GM12872 (cell line): ENCODE measurements at regions not wholly inside any gene's neighbourhood (a gene's known extent, or its start where the extent isn't known, plus 50 kb on each side); places are given as distances from the start of the nearest gene placed in this dataset.

ENCODE experiments used
- TF ChIP-seq, protein P1 (sequence below): IDR thresholded peaks from 3 replicates; pipeline ENCODE4 v1.5.1; 2011; ENCODE audit warnings: low read depth, mild to moderate bottlenecking, low read length, moderate library complexity; ENCODE audit not compliant: insufficient read depth

DNA sequence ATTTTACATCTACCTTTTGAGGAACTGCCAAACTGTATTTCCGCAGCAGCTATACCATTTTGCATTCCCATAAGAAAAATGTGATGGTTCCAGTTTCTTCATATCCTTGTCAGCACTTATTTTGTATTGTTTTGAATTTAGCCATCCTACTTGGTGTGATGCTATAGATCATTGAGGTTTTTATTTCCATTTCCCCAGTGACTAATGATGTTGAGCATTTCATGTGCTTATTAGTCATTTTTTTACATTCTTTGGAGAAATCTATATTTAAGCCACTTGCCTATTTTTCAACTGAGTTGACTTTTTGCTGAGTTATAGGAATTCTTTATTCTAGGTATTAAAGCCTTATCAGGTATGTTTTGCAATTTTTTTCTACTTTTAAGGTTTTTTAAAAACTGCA, 347.6 kb upstream of the RARB start:
- TF ChIP-seq, protein P1, sequence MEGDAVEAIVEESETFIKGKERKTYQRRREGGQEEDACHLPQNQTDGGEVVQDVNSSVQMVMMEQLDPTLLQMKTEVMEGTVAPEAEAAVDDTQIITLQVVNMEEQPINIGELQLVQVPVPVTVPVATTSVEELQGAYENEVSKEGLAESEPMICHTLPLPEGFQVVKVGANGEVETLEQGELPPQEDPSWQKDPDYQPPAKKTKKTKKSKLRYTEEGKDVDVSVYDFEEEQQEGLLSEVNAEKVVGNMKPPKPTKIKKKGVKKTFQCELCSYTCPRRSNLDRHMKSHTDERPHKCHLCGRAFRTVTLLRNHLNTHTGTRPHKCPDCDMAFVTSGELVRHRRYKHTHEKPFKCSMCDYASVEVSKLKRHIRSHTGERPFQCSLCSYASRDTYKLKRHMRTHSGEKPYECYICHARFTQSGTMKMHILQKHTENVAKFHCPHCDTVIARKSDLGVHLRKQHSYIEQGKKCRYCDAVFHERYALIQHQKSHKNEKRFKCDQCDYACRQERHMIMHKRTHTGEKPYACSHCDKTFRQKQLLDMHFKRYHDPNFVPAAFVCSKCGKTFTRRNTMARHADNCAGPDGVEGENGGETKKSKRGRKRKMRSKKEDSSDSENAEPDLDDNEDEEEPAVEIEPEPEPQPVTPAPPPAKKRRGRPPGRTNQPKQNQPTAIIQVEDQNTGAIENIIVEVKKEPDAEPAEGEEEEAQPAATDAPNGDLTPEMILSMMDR: no peak

DNA sequence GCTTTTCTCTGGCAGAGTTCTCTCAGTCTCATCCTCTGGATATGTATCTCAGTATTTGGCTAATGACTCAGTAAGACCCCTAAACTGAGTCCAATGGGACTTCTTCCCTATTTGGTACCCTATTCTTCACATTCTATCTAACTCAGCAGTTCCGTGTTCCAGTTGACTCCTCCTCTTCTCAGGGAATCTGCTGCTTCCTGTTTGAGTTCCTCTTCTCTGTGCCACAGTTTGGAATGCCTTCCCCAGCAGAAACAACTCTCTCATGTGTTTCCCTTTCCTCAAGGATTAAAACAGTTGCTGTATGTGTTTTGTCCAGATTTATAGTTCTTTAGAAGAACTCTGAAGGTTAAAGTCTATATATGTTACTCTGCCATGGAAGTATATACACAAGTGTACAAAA, 344.0 kb upstream of the RARB start:
- TF ChIP-seq, protein P1: no peak

DNA sequence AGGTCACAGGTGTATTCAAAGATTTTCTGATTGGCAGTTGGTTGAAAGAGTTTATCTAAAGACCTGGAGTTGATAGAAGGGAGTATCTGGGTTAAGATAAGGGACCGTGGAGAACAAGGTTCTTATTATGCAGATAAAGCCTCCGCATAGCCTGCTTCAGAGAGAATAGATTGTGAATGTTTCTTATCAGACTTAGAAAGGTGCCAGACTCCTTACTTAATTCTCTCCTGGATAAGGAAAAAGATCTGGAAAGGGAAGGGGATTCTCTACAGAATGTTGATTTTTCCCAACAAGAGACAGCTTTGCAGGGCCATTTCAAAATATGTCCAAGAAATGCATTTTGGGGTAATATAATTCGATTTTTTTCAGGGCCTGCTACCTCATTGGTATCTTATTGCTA, 341.3 kb upstream of the RARB start:
- TF ChIP-seq, protein P1: no peak

DNA sequence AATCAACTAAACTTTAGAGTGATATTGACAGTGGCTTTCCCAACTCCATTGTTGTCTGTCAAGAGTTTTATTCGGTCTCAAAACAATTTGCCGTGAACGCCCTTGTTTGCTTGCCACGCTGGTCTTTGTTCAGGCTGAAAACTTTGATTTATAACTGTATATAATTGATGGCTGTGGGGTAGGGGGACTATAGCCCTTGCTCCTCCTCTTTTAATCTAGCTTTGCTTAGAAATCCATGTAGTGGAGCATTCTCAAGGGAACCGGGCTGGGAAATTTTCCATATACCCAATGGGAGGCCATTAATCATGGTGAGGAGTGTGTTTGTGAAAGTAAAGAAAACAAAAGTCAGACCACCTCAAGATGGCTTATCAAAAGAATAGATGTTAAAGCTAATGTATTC, 339.8 kb upstream of the RARB start:
- TF ChIP-seq, protein P1: no peak

DNA sequence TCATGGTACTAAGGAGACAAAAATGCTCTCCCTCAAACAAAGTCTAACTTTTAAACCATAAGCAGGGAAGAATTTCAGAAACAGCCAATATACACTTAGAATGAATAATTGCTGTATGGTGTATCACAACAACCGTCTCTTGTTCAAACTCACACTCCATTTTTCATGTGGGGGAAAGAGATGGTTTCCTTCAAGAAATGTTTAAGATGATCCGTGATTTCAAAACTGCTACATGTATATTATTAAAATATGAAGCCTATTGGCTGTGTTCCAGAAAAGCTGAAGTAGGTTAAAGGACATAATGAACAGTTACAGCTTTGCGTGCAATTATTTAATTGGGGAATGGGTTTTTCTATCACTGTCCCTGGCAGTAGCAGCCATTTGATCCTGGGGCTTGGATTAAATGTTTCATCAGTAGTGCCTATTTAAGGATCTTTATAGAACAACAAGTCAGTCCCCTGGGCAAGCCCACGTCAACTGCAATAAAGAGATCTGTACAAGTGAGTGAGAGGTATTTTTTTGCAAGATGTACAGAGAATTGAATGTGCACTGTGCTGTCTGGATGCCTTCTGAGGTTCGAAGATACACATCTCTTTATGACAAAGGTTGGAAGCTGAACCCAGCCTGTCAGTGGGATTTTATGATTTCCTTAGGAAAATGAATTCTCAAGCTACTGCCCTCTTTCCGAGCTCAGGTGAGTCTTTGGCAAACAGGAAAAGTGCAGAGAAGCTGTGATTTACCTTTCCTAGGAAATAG, 337.2 kb upstream of the RARB start:
- TF ChIP-seq, protein P1: no peak

DNA sequence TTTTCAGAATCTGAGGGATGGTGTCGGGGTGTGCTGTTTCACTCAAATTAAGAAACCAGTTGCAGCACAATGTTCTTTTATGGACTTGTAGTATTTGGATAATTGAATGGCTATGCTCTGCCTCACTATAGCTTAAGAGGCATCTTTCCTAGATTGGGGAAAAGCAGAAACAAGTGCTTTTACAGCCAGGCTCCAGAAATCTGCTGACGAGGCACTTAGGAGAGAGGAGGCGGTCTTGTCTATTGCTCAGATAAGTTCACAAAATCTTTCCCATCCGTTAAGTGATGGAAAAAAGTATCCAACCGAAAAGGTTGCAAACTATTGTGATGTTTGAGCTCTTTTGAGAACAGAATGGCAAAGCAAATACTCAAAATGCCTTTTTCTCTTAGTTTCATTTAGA, 336.1 kb upstream of the RARB start:
- TF ChIP-seq, protein P1: no peak

DNA sequence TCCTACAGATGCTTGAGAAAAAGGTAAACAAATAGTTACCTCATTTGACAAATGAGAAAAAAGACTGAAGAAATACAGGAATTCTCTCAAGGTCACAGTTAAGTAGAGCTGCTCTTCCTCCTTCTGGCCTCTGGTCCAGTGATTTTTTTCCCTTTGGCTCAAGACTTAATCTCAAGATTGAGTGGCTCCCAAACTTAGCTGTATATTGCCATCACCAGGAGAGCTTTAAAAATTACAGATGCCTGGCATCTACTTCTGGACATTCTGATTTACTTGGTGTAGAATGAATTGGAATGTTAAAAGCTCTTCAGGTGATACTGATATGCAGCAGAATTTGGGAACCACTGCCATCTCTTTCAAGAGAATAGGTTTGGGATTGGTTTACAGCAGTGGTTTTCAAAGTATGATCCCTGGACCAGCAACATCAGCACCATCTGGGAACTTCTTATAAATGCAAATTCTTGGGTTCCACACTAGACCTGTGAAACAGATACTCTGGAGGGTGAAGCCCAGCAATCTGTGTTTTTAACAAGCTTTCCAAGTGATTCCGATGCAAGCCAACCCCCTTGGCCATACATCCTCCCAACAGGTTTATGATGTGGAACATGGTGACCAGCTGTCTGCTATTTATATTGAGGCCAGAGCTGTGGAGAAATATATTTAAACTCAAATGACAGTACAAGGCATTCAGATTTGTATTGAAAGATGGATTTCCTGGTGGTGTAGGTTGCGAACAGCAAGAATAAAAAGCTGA, 333.0 kb upstream of the RARB start:
- TF ChIP-seq, protein P1: no peak
